IMR-90 (cell line): ENCODE measurements at regions not wholly inside any gene's neighbourhood (a gene's known extent, or its start where the extent isn't known, plus 50 kb on each side); places are given as distances from the start of the nearest gene placed in this dataset.
A peak's percentile ranks its signal among the peaks of the same experiment; 100 is the strongest.

Experiments
- ATAC-seq: fragments of 200-7000 bp; cut with Tn5 transposase; 2 replicates; pipeline ENCODE4 v1.9.1; 2020; ENCODE audit warnings: low read depth, mild to moderate bottlenecking, moderate library complexity
- BruUV-seq: library from RNA; stranded (reverse); fragments of 400-500 nt; replicated peaks from 2 replicates; lab custom pipeline; 2021; lab: Mats Ljungman, UMichigan
- CTCF ChIA-PET: fragments of 300-600 bp; formaldehyde crosslinking; extraction: SDS; loops from one replicate; lab custom pipeline; 2021; ENCODE audit warnings: antibody characterized with exemption; lab: Yijun Ruan, JAX
- POLR2A ChIA-PET: fragments of 300-600 bp; sonication (Branson Sonifier 250); formaldehyde crosslinking; loops from one replicate; lab custom pipeline; 2022; ENCODE audit warnings: antibody characterized with exemption; ENCODE audit not compliant: unreplicated experiment; lab: Charles Lee
- DNase-seq: peaks from one replicate; pipeline ENCODE4 v3.0.0; 2013
- H2AFZ ChIP-seq: replicated peaks from 2 replicates; pipeline ENCODE3; 2013; ENCODE audit warnings: low read length, mild to moderate bottlenecking; ENCODE audit not compliant: poor library complexity
- H2AK5ac ChIP-seq: 2 replicates; pipeline ENCODE4 v1.6.1; 2013; ENCODE audit warnings: low read depth, low read length, inconsistent platforms
- H2AK9ac ChIP-seq: replicated peaks from 2 replicates; pipeline ENCODE3; 2013; ENCODE audit warnings: mild to moderate bottlenecking, low read depth, low read length, moderate library complexity; ENCODE audit not compliant: poor library complexity
- H2BK120ac ChIP-seq: 2 replicates; pipeline ENCODE4 v1.6.1; 2013; ENCODE audit warnings: low read depth, low read length, inconsistent platforms
- H2BK15ac ChIP-seq: 3 replicates; pipeline ENCODE4 v1.6.1; 2013; ENCODE audit warnings: low read depth, low read length, inconsistent platforms
- H2BK20ac ChIP-seq: 2 replicates; pipeline ENCODE4 v1.6.1; 2013; ENCODE audit warnings: low read depth, mild to moderate bottlenecking, inconsistent platforms, low read length, moderate library complexity
- H2BK5ac ChIP-seq: 2 replicates; pipeline ENCODE4 v1.6.1; 2013; ENCODE audit warnings: mild to moderate bottlenecking, low read depth, low read length, inconsistent platforms; ENCODE audit not compliant: poor library complexity, severe bottlenecking
- H3K14ac ChIP-seq: replicated peaks from 2 replicates; pipeline ENCODE4 v1.6.1; 2013; ENCODE audit warnings: low read depth, low read length, inconsistent platforms
- H3K18ac ChIP-seq: 2 replicates; pipeline ENCODE4 v1.6.1; 2013; ENCODE audit warnings: low read depth, low read length, control low read depth
- H3K23ac ChIP-seq: 2 replicates; pipeline ENCODE4 v1.6.1; 2013; ENCODE audit warnings: low read depth, low read length, inconsistent platforms
- H3K27ac ChIP-seq: 2 replicates; pipeline ENCODE4 v1.5.1; 2013; ENCODE audit warnings: mild to moderate bottlenecking, control low read depth, low read length; ENCODE audit not compliant: insufficient read depth
- H3K27me3 ChIP-seq: 2 replicates; pipeline ENCODE4 v1.6.1; 2013; ENCODE audit warnings: low read length; ENCODE audit not compliant: control insufficient read depth, insufficient read depth
- H3K36me3 ChIP-seq: 2 replicates; pipeline ENCODE4 v1.6.1; 2013; ENCODE audit warnings: low read length, mixed read lengths; ENCODE audit not compliant: control insufficient read depth, insufficient read depth
- H3K4ac ChIP-seq: 2 replicates; pipeline ENCODE4 v1.6.1; 2013; ENCODE audit warnings: low read depth, low read length, inconsistent platforms
- H3K4me1 ChIP-seq: 2 replicates; pipeline ENCODE4 v1.6.1; 2013; ENCODE audit warnings: low read length, mixed read lengths; ENCODE audit not compliant: control insufficient read depth, insufficient read depth
- H3K4me2 ChIP-seq: 2 replicates; pipeline ENCODE4 v1.6.1; 2013; ENCODE audit warnings: low read depth, mild to moderate bottlenecking, control low read depth, low read length, moderate library complexity
- H3K4me3 ChIP-seq: 2 replicates; pipeline ENCODE4 v1.5.1; 2013; ENCODE audit warnings: low read depth, mild to moderate bottlenecking, control low read depth, low read length, moderate library complexity; ENCODE audit not compliant: insufficient read depth
- H3K56ac ChIP-seq: 2 replicates; pipeline ENCODE4 v1.6.1; 2013; ENCODE audit warnings: low read length, inconsistent platforms; ENCODE audit not compliant: insufficient read depth; ENCODE audit errors: extremely low read depth
- H3K79me1 ChIP-seq, 2 experiments: 2 replicates each; pipeline ENCODE4 v1.6.1; 2013; ENCODE audit warnings: low read length in 2 of 2, inconsistent platforms in 1 of 2, low read depth in 1 of 2
- H3K9ac ChIP-seq: 2 replicates; pipeline ENCODE4 v1.6.1; 2013; ENCODE audit warnings: low read depth, low read length, control low read depth
- H3K9me1 ChIP-seq: 2 replicates; pipeline ENCODE4 v1.6.1; 2013; ENCODE audit warnings: low read length, inconsistent platforms; ENCODE audit not compliant: insufficient read depth
- H3K9me3 ChIP-seq: 2 replicates; pipeline ENCODE4 v1.6.1; 2013; ENCODE audit warnings: low read length; ENCODE audit not compliant: control insufficient read depth, insufficient read depth
- H4K20me1 ChIP-seq: 2 replicates; pipeline ENCODE4 v1.6.1; 2013; ENCODE audit warnings: low read length, inconsistent platforms; ENCODE audit not compliant: insufficient read depth
- H4K5ac ChIP-seq: 2 replicates; pipeline ENCODE4 v1.6.1; 2013; ENCODE audit warnings: mild to moderate bottlenecking, low read depth, low read length, control low read depth
- H4K8ac ChIP-seq, 2 experiments: 2 replicates each; pipeline ENCODE4 v1.6.1; 2013; ENCODE audit warnings: low read depth in 2 of 2, low read length in 2 of 2, control low read depth in 1 of 2, inconsistent platforms in 1 of 2
- H4K91ac ChIP-seq: 2 replicates; pipeline ENCODE4 v1.6.1; 2013; ENCODE audit warnings: low read depth, low read length, inconsistent platforms; ENCODE audit not compliant: insufficient read depth
- BHLHE40 ChIP-seq: fragments of 150-350 bp; IDR thresholded peaks from 2 replicates; pipeline ENCODE4 v1.6.1; 2016; ENCODE audit warnings: mild to moderate bottlenecking, low read depth, low read length
- CHD1 ChIP-seq: IDR thresholded peaks from 2 replicates; pipeline ENCODE4 v1.6.1; 2012; ENCODE audit warnings: low read depth, low read length, improper control_type of control experiment
- RCOR1 ChIP-seq: IDR thresholded peaks from 2 replicates; pipeline ENCODE4 v1.6.1; 2012; ENCODE audit warnings: mild to moderate bottlenecking, low read length, improper control_type of control experiment; ENCODE audit not compliant: insufficient replicate concordance
- WGBS, 2 experiments: methylation state at CpG; one replicate each; pipeline versions ENCODE4 v1.1.5 to v1.1.7; 2013; ENCODE audit warnings: missing lambda C conversion rate in 2 of 2; ENCODE audit not compliant: insufficient read length in 1 of 2; ENCODE audit errors: extremely low coverage in 2 of 2; 5-methylcytosine and 5-hydroxymethylcytosine counted together
- dilution Hi-C: fragments of 300-500 bp; cut with HindIII; formaldehyde crosslinking; loops from one replicate; pipeline ENCODE4 v1.14.3; 2018; ENCODE audit warnings: low sequenced_read_pairs; ENCODE audit not compliant: unreplicated experiment
- in situ Hi-C: fragments of 300-500 bp; cut with MboI; formaldehyde crosslinking; loops from 3 replicates; pipeline ENCODE4 v1.14.3; 2019; ENCODE audit warnings: low sequenced_read_pairs, inconsistent platforms, mixed read lengths
- intact Hi-C: fragments of 100-400 bp; cut with micrococcal nuclease; formaldehyde crosslinking; loops from 2 replicates; pipeline ENCODE4 v1.10.0; 2022
- TF ChIP-seq, protein P1 (sequence below): fragments of 150-350 bp; IDR thresholded peaks from 2 replicates; pipeline ENCODE4 v1.6.1; 2016; ENCODE audit warnings: low read depth, mild to moderate bottlenecking, low read length, moderate library complexity, borderline replicate concordance

DNA sequence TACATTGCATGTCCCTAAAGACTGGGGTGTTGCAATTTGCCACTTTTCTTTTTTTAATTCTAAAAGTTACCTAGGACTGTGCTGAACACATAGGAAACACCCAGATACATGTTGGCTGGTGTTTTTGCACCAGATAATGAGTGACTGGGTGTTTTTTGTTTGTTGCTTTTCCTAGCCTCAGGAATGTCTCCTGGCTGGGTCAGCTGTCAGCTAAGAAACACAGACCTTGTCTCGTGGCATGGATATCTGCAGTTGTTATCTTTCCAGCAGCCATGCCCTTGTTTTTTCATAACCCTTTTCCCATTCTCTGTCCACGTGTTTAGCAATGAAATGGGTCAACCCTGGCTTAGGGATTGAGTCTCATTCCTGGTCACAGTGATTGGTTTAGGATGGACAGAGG, 433.9 kb upstream of the ZMIZ1 start:
- no peak overlapping the region for H3K4ac ChIP-seq
- H3K27me3 ChIP-seq, result peaks cover 30% of the 10 kb centered on the region
- TF ChIP-seq BHLHE40, result peak; percentile 54; the same call in 1 of the 2 replicates
- TF ChIP-seq, protein P1, sequence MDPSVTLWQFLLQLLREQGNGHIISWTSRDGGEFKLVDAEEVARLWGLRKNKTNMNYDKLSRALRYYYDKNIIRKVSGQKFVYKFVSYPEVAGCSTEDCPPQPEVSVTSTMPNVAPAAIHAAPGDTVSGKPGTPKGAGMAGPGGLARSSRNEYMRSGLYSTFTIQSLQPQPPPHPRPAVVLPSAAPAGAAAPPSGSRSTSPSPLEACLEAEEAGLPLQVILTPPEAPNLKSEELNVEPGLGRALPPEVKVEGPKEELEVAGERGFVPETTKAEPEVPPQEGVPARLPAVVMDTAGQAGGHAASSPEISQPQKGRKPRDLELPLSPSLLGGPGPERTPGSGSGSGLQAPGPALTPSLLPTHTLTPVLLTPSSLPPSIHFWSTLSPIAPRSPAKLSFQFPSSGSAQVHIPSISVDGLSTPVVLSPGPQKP, result no peak
- TF ChIP-seq RCOR1, result no peak
- TF ChIP-seq CHD1, result no peak
- no peak overlapping the region for H3K4me2 ChIP-seq
- H3K36me3 ChIP-seq, result no peaks in the 10 kb centered on the region
- in situ Hi-C loops, result no loop called here
- H3K27ac ChIP-seq, result no peak overlapping the region
- no peak overlapping the region for H3K9ac ChIP-seq
- H2AFZ ChIP-seq, result no peak overlapping the region
- no peaks in the 10 kb centered on the region for H3K79me1 ChIP-seq
- H2BK120ac ChIP-seq, result no peak overlapping the region
- BruUV-seq, result no TSS peak
- H2BK15ac ChIP-seq, result no peak overlapping the region
- no CpG with 5 or more reads among the region's 2 CpGs for WGBS, 2 experiments
- POLR2A ChIA-PET, result no interaction called here
- H3K4me3 ChIP-seq, result no peak overlapping the region
- no peak overlapping the region for H2AK5ac ChIP-seq
- no peak overlapping the region for H3K56ac ChIP-seq
- H4K20me1 ChIP-seq, result peaks cover 11% of the 10 kb centered on the region; the same call in 1 of the 2 replicates
- H3K9me3 ChIP-seq, result peaks cover 4% of the 10 kb centered on the region; the same call in 1 of the 2 replicates
- H2AK9ac ChIP-seq, result no peak overlapping the region
- no peak overlapping the region for H3K23ac ChIP-seq
- no peak overlapping the region for H4K8ac ChIP-seq
- CTCF ChIA-PET, result interaction anchor here (0.7 kb wide), 1 partner anchor 515 kb away, joined by 4 read pairs; no protein-coding TSS in a partner anchor
- intact Hi-C loops, result no loop called here
- H3K9me1 ChIP-seq, result peaks cover 3% of the 10 kb centered on the region
- no peak overlapping the region for H3K14ac ChIP-seq
- ATAC-seq, result peak; percentile 44
- no peak overlapping the region for H2BK5ac ChIP-seq
- H3K4me1 ChIP-seq, result peaks cover 7% of the 10 kb centered on the region
- no peak overlapping the region for H4K5ac ChIP-seq
- H3K18ac ChIP-seq, result no peak overlapping the region
- dilution Hi-C loops, result no loop called here
- H4K91ac ChIP-seq, result no peak overlapping the region
- peak; percentile 34 for DNase-seq
- H2BK20ac ChIP-seq, result no peak overlapping the region
